ENCODE measurements at regions not wholly inside any gene's neighbourhood (a gene's known extent, or its start where the extent isn't known, plus 50 kb on each side); places are given as distances from the start of the nearest gene placed in this dataset.

DNA sequence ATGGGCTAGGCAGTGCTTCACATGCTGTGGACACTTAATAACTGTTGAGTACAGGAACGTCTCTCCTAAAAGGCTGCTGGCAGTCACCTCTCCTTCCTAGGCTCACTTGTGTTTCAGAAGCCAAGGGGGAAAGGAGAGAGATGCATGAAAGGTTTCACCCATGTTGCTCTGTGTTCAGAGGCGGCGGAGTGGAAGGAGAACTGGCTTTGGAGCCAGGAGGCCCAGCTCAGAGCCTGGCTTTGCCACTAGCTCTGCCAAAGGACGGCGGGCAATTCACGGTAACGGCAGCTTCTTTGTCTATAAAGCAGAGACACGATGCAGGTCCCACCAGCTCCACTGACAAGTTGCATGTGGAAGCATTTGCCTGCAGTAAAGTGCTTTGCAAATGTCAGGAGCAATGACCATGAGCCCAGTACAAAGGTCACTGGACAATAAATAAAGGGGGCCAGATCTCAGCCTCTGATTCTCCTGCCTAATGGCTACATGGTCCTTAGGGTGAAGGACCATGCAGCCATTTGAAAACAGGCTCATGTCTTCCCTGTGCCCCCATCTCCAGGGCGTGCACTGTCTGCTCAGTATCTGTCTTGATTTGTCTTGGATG lies 171.7 kb upstream of the TLE3 start:
- TF ChIP-seq, protein P1, sequence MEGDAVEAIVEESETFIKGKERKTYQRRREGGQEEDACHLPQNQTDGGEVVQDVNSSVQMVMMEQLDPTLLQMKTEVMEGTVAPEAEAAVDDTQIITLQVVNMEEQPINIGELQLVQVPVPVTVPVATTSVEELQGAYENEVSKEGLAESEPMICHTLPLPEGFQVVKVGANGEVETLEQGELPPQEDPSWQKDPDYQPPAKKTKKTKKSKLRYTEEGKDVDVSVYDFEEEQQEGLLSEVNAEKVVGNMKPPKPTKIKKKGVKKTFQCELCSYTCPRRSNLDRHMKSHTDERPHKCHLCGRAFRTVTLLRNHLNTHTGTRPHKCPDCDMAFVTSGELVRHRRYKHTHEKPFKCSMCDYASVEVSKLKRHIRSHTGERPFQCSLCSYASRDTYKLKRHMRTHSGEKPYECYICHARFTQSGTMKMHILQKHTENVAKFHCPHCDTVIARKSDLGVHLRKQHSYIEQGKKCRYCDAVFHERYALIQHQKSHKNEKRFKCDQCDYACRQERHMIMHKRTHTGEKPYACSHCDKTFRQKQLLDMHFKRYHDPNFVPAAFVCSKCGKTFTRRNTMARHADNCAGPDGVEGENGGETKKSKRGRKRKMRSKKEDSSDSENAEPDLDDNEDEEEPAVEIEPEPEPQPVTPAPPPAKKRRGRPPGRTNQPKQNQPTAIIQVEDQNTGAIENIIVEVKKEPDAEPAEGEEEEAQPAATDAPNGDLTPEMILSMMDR (IDR thresholded peaks at IDR 0.05; ENCODE audit: insufficient read depth, low read depth, low read length, missing control alignments): no peak
- H3K4me3 ChIP-seq (ENCODE audit: low read length): no peak overlapping the region
- DNase-seq (ENCODE audit: low read depth): no peak

DNA sequence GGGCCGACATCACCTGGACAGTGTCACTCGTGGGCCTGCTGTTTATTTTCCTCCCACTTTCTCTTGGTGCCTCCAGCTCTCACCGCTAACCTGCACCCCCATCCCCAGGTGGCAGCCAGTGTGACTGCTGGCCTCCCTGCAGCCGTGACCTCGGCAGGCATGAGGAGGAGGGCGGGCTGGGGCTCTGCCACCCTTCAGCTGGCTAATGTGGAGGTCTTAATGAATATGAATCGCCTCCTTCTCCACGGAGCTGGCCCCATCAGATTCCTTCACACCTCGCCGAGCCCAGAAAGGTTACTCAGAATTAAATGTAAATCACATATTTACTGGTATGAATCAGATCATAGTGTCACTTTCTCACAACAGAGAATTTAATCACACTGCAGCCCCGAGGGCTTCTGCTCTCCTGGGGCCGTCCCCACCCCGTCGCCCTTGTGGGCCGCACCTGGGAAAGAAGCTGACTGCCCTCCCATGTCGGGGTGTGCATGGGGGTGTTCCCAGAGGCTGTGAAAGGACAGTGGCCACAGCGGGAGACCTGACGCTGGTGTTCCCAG lies 171.1 kb upstream of the TLE3 start:
- no peak overlapping the region for H3K4me3 ChIP-seq (ENCODE audit: low read length)
- TF ChIP-seq, protein P1 (IDR thresholded peaks at IDR 0.05; ENCODE audit: insufficient read depth, low read depth, low read length, missing control alignments): no peak
- DNase-seq (ENCODE audit: low read depth): peak; percentile 32

GRCh38 chr15:70267879-70268278 lies 170.2 kb upstream of the TLE3 start:
- TF ChIP-seq, protein P1 (IDR thresholded peaks at IDR 0.05; ENCODE audit: insufficient read depth, low read depth, low read length, missing control alignments): no peak
- peak; percentile 81 for DNase-seq (ENCODE audit: low read depth)
- no peak overlapping the region for H3K4me3 ChIP-seq (ENCODE audit: low read length)

DNA sequence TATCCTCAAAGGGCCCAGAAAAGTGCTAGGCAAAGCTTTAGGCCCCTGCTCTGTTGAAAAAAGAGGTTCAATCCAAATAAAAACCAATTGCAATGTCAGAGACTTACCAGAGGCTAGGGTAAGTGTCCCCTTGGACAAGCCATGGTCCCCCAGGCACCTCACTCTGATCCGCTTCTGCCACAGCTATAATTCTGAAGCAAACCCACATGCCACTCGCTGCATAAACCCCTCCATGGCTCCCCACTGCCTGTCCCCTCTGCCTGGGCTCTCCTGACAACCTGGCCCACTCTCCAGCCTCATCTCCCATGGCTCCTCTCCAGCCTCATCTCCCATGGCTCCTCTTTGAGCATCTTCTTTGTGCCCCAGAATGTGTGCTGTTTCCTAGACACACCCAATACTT lies 169.6 kb upstream of the TLE3 start:
- TF ChIP-seq, protein P1 (IDR thresholded peaks at IDR 0.05; ENCODE audit: insufficient read depth, low read depth, low read length, missing control alignments): no peak
- no peak for DNase-seq (ENCODE audit: low read depth)

DNA sequence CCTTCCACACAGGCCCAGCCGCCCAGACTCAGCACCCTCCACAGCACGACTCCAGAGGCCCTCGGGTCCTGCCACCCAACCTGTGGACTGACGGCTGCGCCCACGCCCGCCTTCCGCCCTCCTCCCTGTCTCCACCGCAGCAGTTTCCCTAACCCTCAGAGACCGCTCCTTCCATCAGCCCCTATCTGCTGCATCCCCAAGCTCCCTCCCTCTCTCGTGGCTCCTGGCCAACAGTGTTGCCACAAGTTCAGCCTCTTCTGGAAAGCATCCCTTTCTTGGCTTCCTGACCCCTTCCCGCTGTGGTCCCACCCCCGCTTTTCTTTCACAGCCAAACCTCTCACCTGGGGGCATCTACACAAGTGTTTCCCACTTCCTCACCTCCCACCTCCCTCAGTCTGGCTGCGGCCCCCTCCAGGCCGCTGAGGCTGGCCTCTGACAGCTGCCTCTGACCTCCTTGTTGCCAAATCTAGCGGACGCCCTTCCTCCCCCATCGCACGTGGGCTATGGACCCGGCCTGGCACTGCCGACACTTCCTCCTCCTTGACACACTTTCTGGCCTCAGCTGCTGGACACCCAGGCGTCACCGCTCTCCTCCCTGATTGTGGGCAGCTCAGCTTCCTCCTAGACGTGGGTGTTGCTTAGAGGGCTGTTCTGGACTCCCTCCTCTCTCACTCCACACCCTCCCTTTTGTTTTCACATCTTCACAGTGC lies 168.8 kb upstream of the TLE3 start:
- no peak for DNase-seq (ENCODE audit: low read depth)
- TF ChIP-seq, protein P1 (IDR thresholded peaks at IDR 0.05; ENCODE audit: insufficient read depth, low read depth, low read length, missing control alignments): no peak
- no peak overlapping the region for H3K4me3 ChIP-seq (ENCODE audit: low read length)

More for the DNA sequence above, 169.6 kb upstream of the TLE3 start:
- no peak overlapping the region for H3K4me3 ChIP-seq (ENCODE audit: low read length)

GRCh38 chr15:70265986-70266385 lies 168.3 kb upstream of the TLE3 start:
- TF ChIP-seq, protein P1 (IDR thresholded peaks at IDR 0.05; ENCODE audit: insufficient read depth, low read depth, low read length, missing control alignments): no peak
- no peak for DNase-seq (ENCODE audit: low read depth)
- H3K4me3 ChIP-seq (ENCODE audit: low read length): no peak overlapping the region

All from epithelial cell of esophagus (primary cell).